Neural cell (in vitro differentiated cells): ENCODE measurements at regions not wholly inside any gene's neighbourhood (a gene's known extent, or its start where the extent isn't known, plus 50 kb on each side); places are given as distances from the start of the nearest gene placed in this dataset.

Experiments
- EP300 ChIP-seq: fragments of 450-650 bp; conservative IDR thresholded peaks from 2 replicates; pipeline ENCODE4 v1.6.1; 2014; ENCODE audit warnings: antibody characterized with exemption, mild to moderate bottlenecking, moderate library complexity; ENCODE audit not compliant: poor library complexity, severe bottlenecking
- EZH2 ChIP-seq: fragments of 200-600, 300-800 bp; shearing (Covaris generic), sonication (generic); IDR thresholded peaks from 2 replicates; pipeline ENCODE4 v1.6.1; 2014; ENCODE audit warnings: antibody characterized with exemption, low read length, borderline replicate concordance, mild to moderate bottlenecking; ENCODE audit not compliant: insufficient read depth, poor library complexity, severe bottlenecking
- POLR2AphosphoS5 ChIP-seq: IDR thresholded peaks from 2 replicates; pipeline ENCODE4 v1.6.1; 2012
- SMC3 ChIP-seq: fragments of 450-650 bp; conservative IDR thresholded peaks from 2 replicates; pipeline ENCODE4 v1.6.1; 2014; ENCODE audit warnings: antibody characterized with exemption, mild to moderate bottlenecking, moderate library complexity; ENCODE audit not compliant: poor library complexity
- TF ChIP-seq, protein P1 (sequence below): fragments of 450-650 bp; IDR thresholded peaks from 2 replicates; pipeline ENCODE4 v1.5.1; 2014; ENCODE audit warnings: antibody characterized with exemption, mild to moderate bottlenecking, moderate library complexity; ENCODE audit not compliant: poor library complexity, severe bottlenecking

- TF ChIP-seq POLR2AphosphoS5 (no peak), SMC3 (no peak), EP300 (no peak), EZH2 (no peak)
- TF ChIP-seq, protein P1, sequence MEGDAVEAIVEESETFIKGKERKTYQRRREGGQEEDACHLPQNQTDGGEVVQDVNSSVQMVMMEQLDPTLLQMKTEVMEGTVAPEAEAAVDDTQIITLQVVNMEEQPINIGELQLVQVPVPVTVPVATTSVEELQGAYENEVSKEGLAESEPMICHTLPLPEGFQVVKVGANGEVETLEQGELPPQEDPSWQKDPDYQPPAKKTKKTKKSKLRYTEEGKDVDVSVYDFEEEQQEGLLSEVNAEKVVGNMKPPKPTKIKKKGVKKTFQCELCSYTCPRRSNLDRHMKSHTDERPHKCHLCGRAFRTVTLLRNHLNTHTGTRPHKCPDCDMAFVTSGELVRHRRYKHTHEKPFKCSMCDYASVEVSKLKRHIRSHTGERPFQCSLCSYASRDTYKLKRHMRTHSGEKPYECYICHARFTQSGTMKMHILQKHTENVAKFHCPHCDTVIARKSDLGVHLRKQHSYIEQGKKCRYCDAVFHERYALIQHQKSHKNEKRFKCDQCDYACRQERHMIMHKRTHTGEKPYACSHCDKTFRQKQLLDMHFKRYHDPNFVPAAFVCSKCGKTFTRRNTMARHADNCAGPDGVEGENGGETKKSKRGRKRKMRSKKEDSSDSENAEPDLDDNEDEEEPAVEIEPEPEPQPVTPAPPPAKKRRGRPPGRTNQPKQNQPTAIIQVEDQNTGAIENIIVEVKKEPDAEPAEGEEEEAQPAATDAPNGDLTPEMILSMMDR, result no peak
Measured at GRCh38 chr19:28932446-28932845, 280.5 kb downstream of the UQCRFS1 start.
